ENCODE measurements at regions not wholly inside any gene's neighbourhood (a gene's known extent, or its start where the extent isn't known, plus 50 kb on each side); places are given as distances from the start of the nearest gene placed in this dataset.
"Not testable (repeated sequence)": the region's sequence is repeated elsewhere in the genome, so short reads cannot be mapped to it uniquely, and the experiment has no call there.

DNA sequence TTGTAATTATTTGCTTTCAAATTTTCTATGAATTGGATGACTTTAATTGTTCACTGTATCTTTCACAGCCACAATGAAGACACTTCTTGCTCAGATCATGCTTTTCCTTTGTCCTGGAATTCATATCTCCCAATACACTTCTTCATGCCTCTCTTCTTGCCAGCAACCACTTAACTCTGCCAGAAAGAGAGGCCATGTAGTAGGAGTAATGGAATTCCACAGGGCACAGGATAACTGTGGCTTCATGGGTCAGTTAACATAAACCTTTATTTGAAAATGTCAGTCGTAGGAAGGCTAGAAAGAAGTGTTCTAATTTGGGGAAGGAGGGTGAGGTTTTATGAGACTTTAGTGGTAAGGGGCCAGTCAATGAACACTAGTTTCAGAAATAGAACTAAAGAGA, 190.3 kb downstream of the TMEM167A start:
- DNase-seq, result no peak

DNA sequence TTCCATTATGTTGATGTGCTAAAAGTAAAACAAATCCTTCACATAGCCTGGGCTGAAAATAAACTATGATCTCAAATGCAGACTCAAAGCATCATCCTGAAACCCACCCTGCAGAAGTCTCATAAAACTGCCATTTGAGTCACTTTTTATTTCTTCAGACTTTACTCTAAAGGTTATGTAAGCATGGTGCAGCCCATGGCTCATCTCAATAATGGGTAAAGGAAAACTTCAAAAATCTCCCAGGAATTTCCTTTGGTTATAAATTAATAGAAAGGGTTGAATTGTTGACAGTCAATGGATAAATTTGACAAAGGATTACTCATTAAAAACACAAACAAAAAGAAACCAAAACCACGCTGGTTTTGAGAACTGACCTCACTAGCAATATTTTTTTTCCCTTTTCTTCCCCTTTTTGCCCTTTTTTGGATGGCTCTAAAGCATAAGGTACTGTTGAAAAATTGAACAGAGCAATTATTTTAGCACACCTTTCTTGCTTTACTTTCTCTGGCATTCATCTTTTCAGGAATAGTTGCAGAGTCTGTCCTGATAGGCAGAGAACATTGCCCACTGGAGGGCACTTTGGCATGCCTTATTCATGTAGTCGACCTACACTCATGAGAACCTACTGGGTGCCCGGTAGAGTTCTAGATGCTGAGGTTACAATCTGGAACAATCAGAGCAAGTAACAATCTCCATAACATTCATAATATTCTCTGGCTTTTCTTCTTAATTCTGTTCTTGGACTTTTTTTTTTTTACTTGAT, 191.4 kb downstream of the TMEM167A start:
- no peak for DNase-seq

DNA sequence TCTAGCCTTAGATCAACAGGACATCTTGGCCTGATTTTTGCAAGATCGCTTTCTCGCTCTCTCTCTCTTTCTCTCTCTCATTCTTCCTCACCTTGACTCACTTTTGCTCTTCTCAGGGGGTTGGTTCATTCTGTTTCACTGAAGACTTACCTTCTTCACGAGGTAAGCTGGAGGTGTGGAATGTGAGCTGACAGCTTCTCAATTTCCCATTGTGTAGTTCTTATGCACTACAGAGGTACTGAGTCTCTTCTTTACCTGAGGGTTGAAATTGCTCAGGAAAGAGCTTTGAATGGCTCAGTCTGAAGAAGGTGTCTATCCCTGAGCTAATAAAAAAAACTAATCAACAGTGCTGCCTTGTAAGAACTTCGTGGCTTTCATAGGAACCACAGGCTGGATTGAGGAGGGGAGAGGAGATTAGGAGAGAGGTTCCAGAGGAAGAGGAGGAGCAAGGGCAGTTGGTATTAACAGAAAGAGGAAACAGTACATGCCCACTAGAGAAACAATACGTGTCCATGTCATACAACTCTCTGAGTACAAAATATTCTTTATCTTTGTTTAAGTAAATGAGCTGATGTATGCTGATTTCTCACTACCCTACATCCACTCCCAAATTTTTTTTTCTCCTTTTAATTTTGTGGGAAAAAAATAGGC, 192.2 kb downstream of the TMEM167A start:
- no peak for DNase-seq

DNA sequence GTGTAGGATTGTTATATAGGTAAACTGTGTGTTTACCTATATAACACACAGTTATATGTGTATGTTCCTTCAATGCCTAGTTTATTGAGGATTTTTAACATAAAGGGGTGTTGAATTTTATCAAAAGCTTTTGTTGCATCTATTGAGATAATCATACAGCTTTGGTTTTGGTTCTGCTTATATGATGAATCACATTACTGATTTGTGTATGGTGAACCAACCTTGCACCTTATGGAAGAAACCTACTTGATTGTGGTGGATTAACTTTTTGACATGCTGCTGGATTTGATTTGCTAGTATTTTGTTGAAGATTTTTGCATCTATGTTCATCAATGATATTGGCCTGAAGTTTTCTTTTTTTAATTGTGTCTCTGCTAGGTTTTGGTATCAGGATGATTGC, 194.9 kb downstream of the TMEM167A start:
- no peak for DNase-seq

DNA sequence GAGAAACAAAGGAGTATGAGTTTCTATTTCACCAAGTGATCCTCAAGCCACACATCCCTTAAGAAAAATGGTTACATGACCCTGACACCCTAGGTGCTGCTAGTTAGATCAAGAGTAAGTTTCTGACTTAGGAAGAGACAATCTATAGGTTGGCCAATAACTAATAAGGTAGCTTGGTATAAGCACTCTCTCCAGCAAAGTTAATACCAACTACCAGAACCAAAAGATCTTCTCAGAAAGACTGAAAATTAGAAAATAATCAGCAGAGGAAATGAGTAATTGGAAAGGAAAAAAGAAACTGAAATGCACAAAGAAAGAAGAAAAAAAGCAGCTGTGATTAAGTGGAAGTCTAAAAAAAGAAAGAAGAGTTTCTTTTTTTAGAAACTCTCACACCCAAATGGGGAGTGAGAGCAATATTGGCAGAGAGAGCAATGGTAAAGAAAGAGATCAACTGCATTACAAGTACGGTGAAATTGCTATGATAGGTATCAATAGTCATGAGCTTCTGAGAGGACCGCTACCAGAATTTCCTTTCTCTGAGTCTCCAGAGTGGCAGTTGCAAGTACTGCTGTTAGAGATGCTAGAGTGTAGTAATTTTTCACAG, 195.5 kb downstream of the TMEM167A start:
- DNase-seq, result no peak

DNA sequence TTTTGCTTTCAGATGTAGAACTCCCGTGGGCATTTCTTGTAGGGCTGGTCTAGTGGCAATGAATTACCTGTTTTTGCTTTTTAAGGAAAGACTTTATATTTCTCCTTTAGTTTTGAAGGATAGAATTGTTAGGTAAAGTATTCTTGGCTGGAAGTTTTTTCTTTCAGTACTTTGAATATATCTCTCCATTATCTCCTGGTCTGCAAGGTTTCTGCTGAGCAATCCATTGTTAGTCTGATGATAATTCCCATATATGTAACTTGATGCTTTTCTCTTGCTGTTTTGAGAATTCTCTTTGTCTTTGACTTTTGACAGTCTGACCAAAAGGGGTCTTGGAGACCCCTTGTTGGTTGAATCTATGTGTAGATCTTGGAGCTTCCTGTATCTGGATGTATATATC, 198.1 kb downstream of the TMEM167A start:
- DNase-seq, result no peak

DNA sequence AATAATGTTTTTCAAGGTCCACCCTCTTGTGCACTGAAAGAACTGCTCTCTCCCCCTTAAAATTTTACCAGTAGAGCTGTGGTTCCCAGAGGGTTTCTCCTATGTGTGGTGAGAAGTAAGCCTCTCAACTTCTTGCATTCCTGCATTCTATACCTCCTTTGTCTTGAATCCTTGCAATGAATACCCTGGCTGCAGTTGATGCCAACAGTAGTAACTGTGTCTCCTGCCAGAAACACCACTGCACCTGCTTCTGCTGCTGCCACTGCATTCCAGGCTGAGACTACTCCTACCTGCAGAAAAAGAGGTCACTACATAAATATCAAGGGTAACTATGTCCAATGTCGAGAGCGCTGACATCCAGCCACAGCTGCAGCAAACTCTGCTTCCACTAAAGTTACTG, 203.7 kb downstream of the TMEM167A start:
- DNase-seq, result no peak

DNA sequence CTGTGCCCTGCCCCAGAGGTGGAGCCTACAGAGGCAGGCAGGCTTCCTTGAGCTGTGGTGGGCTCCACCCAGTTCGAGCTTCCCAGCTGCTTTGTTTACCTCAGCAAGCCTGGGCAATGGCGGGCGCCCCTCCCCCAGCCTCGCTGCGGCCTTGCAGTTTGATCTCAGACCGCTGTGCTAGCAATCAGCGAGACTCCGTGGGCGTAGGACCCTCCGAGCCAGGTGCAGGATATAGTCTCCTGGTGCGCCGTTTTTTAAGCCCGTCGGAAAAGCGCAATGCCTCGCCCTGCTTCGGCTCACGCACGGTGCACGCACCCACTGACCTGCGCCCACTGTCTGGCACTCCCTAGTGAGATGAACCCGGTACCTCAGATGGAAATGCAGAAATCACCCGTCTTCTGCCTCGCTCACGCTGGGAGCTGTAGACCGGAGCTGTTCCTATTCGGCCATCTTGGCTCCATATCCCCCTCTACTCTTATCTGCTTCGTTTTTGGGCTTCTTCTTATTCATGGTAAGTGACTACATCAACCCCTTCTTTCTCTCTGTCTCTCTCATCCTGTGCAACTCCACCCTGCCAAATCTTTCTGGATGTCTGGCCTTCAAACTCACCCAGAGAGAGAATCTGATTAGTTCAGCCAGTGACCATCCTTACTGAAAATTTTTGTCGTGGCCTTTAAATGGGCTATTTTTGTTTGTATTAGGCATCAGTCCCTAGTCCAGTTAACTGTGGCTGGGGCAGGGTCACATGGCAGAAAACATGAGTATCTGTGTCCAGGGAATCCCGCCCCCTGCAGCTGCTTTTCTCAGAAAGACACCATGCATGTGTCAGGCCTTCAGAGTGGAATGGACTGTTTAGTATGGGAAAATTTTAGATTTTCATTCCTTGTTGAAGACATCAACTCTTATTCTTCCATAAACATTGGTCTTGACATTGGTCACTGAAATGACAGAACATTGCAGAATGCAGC, 204.6 kb downstream of the TMEM167A start:
- not testable (repeated sequence) for DNase-seq

DNA sequence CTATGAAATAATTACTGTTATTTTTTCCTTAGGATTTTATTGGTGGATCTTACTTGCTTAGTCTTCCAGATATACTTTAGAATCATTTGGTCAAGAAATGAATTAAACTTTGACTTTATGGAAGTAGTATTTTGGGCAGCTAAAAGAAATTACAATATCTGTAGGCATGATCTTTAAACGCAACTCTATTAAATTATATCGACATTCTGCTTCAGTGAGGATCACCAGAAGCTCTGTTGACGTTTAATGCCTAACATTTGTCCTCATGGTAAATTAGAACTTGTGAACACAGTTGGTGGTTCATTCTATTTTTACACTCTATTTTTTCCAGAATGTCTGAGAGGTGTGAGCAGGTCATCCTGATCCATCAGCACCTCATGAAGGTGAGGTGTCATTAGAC, 211.6 kb downstream of the TMEM167A start:
- no peak for DNase-seq

DNA sequence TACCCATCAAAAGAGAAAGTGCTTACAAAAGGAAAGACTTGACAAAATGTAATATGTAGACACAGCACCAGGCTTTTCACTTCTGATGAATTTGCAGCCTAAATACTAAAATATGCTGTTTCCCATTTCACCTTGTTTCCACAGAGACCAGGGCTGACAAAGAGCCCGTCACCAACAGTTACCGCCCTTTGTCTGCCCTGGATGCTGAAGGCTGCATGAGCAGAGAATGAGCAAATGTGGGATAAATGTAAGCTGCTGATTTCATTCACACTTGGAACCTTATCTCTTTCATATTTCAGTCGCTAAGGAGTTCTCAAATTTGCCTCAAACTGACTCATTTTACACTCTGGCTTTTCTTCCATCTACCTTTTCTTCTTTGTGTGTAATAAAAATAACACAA, 213.9 kb downstream of the TMEM167A start:
- peak; percentile 20 to 44 for DNase-seq

DNA sequence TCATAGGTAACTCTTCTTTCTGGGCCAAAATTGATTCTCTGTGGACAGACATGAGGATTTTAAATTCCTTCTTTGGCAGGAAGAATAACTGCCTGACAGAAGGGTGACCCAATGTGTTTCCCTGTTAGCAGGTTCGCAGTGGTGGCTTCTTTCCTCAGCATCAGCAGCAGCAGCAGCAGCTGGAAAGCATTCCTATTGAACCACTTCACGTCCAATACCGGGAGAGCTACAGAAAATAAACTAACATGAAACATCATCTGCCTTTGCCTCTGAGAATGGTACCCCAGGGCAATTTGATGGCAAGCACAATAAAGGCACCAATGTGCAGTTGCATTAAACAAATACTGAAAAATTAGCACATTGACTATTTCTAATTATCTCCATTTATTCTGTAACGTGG, 214.5 kb downstream of the TMEM167A start:
- DNase-seq, result peak; percentile 57 to 63

DNA sequence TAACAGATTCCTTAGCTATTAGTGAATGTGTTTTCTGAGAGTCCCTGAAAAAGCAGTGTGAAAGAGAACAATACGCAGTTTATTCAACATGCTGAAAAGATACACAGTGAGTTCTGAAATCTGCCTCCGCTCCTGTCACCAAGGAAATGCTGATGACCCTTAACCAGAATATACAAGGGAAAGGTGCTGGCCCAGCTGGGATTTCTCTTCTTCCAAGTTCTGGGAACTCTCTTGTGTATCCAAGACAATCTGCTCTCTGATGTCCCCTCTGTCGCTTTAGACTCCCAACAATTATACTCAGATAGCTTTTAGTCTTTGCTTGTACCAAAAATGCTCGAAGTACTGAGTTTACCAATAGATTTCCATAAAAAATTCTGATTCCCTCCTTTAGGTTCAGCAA, 214.9 kb downstream of the TMEM167A start:
- no peak for DNase-seq

DNA sequence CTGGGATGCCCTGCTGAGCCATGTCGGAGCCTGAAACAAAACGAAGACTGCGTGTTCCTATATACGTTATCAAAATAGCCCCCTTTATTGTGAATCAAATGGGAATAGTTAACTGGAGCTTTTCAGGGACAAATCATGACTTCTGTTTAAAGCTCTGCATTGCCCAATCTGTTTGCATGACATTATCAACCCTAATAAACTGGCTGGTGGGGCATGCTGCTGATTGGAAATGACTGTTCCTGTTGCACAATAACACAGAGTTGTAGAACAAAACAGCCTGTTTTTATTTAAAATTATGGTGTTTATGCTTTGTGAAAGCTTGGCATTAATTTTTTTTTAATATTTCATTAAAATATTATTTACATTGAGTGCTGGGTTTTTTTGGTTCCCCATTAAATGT, 215.5 kb downstream of the TMEM167A start:
- DNase-seq, result no peak

DNA sequence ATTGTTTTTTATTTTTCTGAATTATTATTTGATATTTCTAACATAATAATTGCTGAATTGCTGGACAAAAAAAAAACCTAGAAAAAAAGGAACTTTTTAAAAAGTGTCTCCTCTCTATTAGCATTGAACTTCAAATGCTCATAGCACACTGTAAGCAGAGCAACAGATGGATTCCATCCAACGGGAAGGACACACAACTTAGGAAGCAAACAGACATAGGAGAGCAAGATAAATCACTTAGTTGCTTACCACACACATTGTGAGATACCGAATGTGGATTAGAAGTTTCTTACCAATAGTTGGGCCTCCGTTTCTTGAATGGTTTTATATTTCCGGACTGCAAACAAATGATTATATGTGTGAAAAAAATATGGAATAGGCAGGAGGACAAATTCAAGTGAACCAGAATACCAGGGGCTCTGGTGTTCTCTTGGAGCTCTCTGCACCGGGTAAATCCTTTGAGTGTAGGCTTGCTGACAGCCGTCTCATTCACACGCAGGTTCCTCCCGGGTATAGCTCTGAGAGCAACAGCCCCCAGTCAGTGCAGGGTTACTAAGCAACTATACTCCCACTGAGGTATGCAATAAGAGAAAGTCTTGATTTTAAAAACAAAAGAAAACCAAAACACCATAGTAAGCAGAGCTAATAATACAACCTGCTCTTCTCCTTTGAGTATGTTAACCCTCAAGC, 217.6 kb downstream of the TMEM167A start:
- DNase-seq, result no peak

DNA sequence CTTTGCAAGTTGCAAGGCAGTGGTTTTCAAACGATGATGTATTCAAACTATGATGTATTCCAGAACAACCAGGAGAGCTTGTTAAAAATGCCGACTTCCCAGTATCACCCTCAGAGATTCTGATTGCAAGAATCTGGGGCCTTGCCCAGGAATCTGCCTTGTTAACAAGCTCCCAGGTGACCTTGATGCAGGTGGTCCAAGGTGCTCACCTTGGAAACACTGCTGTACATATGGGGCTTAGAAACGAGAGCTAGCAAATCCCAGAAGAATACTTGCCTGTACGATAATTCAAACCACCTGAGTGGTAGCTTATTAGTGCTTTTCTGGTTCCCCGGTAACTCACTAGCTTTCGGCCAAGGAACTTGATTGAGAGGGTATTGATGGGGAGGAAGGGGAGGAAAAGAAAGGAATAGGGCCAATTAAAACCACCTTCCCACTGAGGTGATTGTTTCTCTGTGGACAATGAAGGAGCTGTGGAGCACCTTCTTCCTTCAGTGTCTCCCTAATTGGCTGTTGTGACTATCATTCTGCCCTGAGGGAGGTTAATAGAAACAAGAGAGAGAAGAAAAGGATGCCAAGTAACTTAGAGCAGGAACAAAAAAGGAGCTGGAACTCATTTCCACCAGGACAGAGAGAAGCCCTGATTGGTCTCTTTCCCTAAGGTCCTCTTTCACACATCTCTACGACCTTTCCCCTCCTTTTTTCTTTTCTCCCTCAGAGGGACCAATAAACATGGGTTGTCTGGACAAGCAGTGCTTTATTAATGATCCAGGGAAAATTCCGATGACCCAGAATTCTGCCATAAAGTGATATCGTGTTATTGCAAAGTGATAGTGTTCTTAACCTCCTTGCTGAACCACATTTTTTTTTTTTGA, 218.8 kb downstream of the TMEM167A start:
- DNase-seq, result no peak

DNA sequence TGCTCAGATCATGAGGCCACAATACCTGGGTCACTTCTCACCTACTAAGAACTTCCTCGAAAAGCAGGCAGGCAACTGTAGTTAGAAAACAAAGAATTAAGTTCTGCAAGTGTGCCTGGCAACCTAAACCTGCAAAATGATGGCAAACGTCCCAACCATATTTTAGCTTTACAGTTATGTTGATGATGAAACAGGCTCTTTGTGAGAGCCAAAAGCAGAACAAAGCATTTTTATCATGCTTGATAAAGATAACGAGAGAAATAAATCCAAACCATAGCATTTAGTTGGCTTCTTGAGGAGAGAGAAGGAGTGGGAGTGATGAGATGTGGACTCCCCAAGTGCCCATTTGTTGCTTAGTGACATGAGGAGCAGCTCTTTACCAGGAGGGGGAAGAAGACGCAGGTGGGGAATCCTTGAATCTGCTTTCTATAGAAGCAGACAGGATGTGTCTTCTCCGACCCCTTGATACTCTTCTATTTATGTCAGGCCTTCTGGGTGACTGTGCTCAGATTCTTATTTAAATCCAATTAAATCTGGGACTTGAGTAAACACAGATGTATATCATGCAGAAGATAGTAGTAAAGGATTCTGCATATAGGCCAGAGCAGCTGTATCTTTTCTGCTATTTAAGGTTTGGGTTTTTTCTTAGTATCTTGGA, 221.2 kb downstream of the TMEM167A start:
- no peak for DNase-seq

DNA sequence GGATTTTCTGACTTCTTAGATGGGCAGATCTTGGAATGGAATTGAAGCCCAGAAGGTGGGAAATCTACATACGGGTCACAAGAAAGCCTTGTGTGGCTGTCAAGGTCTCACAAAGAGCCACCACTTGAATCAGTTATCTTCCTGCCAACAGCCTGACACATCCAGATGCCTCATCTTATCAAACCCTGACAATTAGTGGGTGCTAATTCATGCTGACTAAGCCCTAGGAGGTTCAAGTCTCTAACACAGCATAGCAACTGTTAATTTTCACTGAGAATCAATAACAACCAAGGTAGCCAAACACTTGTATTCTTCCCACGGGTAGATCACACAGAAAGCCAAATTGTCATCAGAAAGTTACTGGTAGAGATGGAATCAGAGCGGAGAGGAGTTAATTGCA, 222.2 kb downstream of the TMEM167A start:
- no peak for DNase-seq

DNA sequence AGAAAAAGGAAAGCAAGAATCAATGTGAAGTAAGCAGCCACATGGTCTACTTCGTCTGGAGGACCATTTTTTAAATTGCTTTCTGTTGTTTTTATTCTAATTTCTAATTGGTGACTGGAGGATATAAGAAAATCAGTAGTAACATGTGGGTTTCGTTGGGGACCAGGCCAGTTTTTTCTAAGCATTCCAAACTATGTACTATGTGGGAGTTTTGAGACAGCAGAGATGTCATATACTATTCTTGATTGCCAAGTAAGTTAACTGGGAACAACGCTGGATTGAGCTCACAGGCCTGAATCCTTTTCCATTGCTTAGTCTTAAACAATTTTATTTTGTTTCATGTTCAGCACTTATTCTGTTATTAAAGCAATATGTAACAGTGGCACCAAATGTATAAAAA, 225.7 kb downstream of the TMEM167A start:
- no peak for DNase-seq

DNA sequence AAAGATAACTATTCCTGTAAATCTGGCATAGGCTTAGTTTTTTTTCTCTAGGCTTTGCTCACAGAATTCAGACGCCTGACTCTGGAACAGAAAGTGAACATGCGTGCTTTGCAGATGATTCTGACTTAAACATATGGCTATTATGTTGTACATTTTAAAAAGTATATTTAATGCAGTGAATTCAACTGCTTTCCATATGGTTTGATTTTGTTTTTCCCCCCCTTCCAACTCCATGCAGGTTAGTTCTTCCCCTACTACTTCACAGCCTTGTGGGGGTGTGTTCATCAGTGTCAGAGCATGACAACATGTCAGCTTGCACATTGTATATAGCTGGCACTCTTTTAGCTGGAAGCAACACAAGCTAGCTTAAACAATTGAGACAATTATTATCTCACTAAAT, 226.8 kb downstream of the TMEM167A start:
- no peak for DNase-seq

DNA sequence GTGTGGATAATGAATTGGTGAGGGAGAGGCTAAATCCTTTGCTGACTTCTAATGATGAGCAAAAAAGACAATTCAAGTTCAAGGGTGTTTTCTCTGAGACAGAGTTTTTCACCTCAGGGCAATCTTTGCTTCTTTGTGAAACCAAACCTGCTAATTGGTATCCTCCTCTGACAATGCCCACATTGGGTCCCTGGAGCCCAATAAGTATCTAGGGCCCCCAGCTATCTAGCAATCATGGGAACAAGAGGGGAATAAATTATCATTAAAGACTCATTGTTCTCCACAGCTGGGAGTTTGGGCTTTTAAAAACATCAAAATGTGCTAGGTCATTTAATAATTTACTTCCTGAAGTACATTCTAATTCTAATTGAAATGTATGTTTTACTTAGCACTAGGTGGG, 227.3 kb downstream of the TMEM167A start:
- DNase-seq, result peak in 1 of 2 experiments; percentile 30

DNA sequence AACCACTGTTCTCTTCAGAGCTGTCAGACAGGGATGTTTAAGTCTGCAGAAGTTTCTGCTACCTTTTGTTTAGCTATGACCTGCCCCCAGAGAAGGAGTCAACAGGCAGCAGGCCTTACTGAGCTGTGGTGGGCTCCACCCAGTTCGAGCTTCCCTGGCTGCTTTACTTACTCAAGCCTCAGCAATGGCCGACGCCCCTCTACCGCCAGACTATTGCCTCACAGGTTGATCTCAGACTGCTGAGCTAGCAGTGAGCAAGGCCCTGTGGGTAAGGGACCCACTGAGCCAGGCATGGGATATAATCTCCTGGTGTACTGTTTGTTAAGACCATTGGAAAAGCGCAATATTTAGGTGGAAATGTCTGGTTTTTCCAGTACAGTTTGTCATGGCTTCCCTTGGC, 229.6 kb downstream of the TMEM167A start:
- no peak for DNase-seq

Data from NCI-H1930 (cell line).